ENCODE measurements at regions not wholly inside any gene's neighbourhood (a gene's known extent, or its start where the extent isn't known, plus 50 kb on each side); places are given as distances from the start of the nearest gene placed in this dataset.

DNA sequence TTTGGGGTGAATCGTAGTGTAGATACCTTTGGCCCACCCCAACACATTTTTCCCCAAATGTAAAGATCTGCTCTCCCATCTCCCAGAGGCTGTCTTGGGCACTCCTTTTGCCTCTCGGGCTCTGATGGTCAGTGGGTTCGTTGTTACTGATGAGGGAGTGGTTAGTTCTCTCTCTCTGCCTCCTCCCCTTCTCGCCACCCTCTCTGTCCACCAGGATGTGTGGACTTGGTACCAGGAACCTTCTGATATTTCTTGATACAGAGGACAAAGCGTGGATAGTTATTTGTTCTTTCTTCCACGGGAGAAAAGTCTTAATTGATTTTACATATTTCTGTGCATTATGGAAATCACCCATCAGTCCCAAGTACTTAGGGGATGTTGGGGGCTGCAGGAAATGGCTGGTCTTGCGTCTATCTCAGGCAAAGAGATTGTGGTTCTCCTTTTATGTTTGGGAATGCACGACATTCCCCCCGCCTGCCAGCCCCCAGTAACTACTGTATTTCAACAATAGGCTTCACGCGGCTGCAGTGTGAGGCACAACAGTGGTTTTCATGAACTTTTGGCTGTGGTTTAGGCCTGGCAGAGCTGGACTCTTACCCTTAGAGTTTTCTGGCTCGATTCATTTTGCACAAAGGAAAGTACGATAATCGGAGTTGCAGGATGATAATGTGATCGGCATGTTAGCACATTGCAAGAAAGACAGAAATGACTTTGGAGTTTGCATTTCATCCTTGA lies 79.0 kb upstream of the ZNF536 start:
- no peaks in the 10 kb centered on the region for H3K36me3 ChIP-seq (ENCODE audit: control insufficient read depth, insufficient read depth, low read length)
- ChIA-PET CTCF (no interaction called here), POLR2A (no interaction called here)
- H3K4me3 ChIP-seq (ENCODE audit: low read depth, low read length) = no peak overlapping the region
- TF ChIP-seq, protein P1, sequence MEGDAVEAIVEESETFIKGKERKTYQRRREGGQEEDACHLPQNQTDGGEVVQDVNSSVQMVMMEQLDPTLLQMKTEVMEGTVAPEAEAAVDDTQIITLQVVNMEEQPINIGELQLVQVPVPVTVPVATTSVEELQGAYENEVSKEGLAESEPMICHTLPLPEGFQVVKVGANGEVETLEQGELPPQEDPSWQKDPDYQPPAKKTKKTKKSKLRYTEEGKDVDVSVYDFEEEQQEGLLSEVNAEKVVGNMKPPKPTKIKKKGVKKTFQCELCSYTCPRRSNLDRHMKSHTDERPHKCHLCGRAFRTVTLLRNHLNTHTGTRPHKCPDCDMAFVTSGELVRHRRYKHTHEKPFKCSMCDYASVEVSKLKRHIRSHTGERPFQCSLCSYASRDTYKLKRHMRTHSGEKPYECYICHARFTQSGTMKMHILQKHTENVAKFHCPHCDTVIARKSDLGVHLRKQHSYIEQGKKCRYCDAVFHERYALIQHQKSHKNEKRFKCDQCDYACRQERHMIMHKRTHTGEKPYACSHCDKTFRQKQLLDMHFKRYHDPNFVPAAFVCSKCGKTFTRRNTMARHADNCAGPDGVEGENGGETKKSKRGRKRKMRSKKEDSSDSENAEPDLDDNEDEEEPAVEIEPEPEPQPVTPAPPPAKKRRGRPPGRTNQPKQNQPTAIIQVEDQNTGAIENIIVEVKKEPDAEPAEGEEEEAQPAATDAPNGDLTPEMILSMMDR (IDR thresholded peaks at IDR 0.05; ENCODE audit: insufficient read depth, low read depth, low read length) = no peak
- no peaks in the 10 kb centered on the region for H3K27me3 ChIP-seq (ENCODE audit: control insufficient read depth, insufficient read depth, low read length)
- DNase-seq (ENCODE audit: low read depth) = no peak

DNA sequence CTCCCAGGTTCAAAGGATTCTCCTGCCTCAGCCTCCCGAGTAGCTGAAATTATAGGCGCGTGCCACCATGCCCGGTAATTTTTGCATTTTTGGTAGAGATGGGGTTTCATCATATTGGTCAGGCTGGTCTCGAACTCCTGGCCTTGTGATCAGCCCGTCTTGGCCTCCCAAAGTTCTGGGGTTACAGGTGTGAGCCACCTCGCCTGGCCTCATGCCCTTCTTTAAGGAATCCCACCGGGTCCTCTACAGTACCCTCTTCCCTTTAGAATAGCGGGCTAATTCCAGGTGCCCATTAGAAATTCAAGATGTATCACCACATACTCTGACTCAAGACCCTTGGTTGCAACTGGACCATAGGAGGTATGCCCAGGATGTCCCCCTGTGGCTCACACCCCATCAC lies 74.2 kb upstream of the ZNF536 start:
- CTCF ChIA-PET = no interaction called here
- TF ChIP-seq, protein P1 (IDR thresholded peaks at IDR 0.05; ENCODE audit: insufficient read depth, low read depth, low read length) = no peak
- Histone ChIP-seq H3K36me3 (ENCODE audit: control insufficient read depth, insufficient read depth, low read length) (no peaks in the 10 kb centered on the region), H3K4me3 (ENCODE audit: low read depth, low read length) (no peak overlapping the region), H3K27me3 (ENCODE audit: control insufficient read depth, insufficient read depth, low read length) (no peaks in the 10 kb centered on the region)
- DNase-seq (ENCODE audit: low read depth) = no peak
- POLR2A ChIA-PET = no interaction called here

DNA sequence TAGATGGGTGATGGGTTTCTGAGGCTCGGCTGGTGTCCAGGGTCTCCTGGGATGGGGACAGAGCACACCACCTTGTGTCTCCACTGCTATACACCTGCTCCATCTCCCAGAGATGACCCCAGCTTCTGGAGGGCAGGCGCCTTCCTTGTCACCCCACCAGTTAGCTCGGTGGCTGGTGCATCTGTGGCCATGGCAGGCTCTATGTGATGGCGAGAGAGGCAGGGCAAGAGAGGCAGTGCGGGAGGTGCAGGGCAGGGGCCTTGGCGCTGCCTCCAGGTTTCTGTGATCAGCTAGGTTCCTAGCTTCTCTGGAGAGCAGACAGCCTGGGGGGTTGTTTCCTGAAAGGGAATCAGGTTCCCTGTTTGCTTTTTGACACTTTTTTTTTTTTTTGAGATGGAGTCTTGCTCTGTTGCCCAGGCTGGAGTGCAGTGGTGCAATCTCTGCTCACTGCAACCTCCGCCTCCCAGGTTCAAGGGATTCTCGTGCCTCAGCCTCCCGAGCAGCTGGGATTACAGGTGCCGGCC lies 69.0 kb upstream of the ZNF536 start:
- TF ChIP-seq, protein P1 (IDR thresholded peaks at IDR 0.05; ENCODE audit: insufficient read depth, low read depth, low read length) = no peak
- ChIA-PET CTCF (no interaction called here), POLR2A (no interaction called here)
- no peaks in the 10 kb centered on the region for H3K36me3 ChIP-seq (ENCODE audit: control insufficient read depth, insufficient read depth, low read length)
- H3K4me3 ChIP-seq (ENCODE audit: low read depth, low read length) = no peak overlapping the region
- H3K27me3 ChIP-seq (ENCODE audit: control insufficient read depth, insufficient read depth, low read length) = no peaks in the 10 kb centered on the region
- no peak for DNase-seq (ENCODE audit: low read depth)

DNA sequence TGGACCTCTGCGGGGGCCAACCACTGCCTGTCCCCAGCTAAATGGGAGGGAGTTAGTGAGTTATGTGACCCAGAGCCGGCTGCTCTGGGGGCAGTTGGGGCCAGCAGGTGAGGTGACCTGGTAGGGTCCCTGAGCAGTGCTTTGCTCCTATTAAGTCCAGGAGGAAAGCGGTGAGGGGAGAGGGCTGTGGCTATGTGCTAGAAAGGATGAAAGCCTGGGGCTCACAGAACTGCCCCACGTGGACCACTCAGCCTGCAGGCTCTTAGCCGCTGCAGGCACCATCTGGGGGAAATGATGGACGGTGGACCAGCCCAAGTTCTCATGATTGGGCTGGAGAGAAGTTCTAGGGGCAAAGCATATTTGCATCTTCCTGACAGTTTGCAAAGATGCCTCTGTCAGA lies 67.6 kb upstream of the ZNF536 start:
- Histone ChIP-seq H3K36me3 (ENCODE audit: control insufficient read depth, insufficient read depth, low read length) (no peaks in the 10 kb centered on the region), H3K4me3 (ENCODE audit: low read depth, low read length) (no peak overlapping the region), H3K27me3 (ENCODE audit: control insufficient read depth, insufficient read depth, low read length) (no peaks in the 10 kb centered on the region)
- no peak for DNase-seq (ENCODE audit: low read depth)
- TF ChIP-seq, protein P1 (IDR thresholded peaks at IDR 0.05; ENCODE audit: insufficient read depth, low read depth, low read length) = no peak
- ChIA-PET CTCF (no interaction called here), POLR2A (no interaction called here)

DNA sequence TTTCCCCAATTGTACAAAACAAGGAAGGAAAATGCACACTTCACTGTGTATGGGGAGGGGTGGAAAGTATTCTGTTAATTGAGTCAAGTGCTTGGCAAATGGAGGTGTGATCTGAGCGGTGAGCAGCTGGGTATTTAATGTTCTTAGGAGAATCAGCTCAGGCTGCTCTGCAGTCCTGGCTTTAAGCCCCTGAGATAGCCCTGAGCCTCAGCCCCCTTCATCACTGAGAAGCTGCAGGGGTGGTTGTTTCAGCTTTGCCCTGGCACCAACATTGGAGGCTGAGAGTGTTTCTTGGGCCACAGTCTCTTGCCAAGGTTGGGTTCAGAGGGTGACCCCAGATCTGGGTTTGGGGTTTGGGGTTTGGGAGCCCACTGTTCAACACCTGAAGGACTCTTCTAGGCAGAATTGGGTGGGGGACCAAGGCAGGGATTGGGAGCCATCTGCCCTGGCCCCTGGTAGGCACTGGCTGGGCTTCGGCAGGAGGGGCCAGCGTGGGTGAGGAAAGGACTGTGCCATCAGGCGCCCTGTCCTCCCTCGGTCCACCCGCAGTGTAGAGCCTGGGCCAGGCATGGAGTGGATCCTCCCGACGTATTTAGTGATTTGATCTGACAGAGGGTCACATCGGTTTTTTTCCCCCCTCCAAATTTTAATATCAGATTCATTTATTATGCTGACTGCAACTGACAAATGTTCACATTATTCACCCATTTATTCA lies 66.7 kb upstream of the ZNF536 start:
- Histone ChIP-seq H3K4me3 (ENCODE audit: low read depth, low read length) (no peak overlapping the region), H3K36me3 (ENCODE audit: control insufficient read depth, insufficient read depth, low read length) (no peaks in the 10 kb centered on the region), H3K27me3 (ENCODE audit: control insufficient read depth, insufficient read depth, low read length) (no peaks in the 10 kb centered on the region)
- DNase-seq (ENCODE audit: low read depth) = no peak
- ChIA-PET POLR2A (no interaction called here), CTCF (no interaction called here)
- TF ChIP-seq, protein P1 (IDR thresholded peaks at IDR 0.05; ENCODE audit: insufficient read depth, low read depth, low read length) = no peak
